GM23338 (cell line): ENCODE measurements at regions not wholly inside any gene's neighbourhood (a gene's known extent, or its start where the extent isn't known, plus 50 kb on each side); places are given as distances from the start of the nearest gene placed in this dataset.

Experiments
- CREB1 ChIP-seq: fragments of 250-450 bp; sonication (Bioruptor Pico); IDR thresholded peaks from 2 replicates; pipeline ENCODE4 v1.5.0; 2020; ENCODE audit warnings: low read depth, mild to moderate bottlenecking, moderate library complexity
- CTCF ChIP-seq, 2 experiments: fragments of 200-600 bp in 1 of 2; sonication (generic) in 1 of 2; conservative IDR thresholded peaks; 2 replicates each; pipeline versions ENCODE4 v1.5.1 to v1.6.1; 2016 to 2017; ENCODE audit warnings: antibody characterized with exemption in 2 of 2, low read depth in 2 of 2, mild to moderate bottlenecking in 2 of 2, moderate library complexity in 1 of 2
- EZH2 ChIP-seq: fragments of 200-600 bp; sonication (generic); IDR thresholded peaks from one replicate; pipeline ENCODE4 v1.8.0; 2017; ENCODE audit warnings: antibody characterized with exemption, mild to moderate bottlenecking, low read depth; ENCODE audit not compliant: unreplicated experiment
- EZH2phosphoT487 ChIP-seq: fragments of 200-600 bp; sonication (generic); IDR thresholded peaks from one replicate; pipeline ENCODE4 v1.8.1; 2018; ENCODE audit warnings: antibody characterized with exemption; ENCODE audit not compliant: unreplicated experiment
- JUNB ChIP-seq: IDR thresholded peaks from one replicate; pipeline ENCODE4 v1.6.1; 2016; ENCODE audit warnings: antibody characterized with exemption; ENCODE audit not compliant: unreplicated experiment
- NANOG ChIP-seq: IDR thresholded peaks from 2 replicates; pipeline ENCODE4 v1.6.1; 2016; ENCODE audit warnings: antibody characterized with exemption, borderline replicate concordance
- POLR2AphosphoS5 ChIP-seq: IDR thresholded peaks from 2 replicates; pipeline ENCODE4 v1.6.1; 2016; ENCODE audit warnings: antibody characterized with exemption, low read depth
- STAT1 ChIP-seq: IDR thresholded peaks from one replicate; pipeline ENCODE4 v1.6.1; 2016; ENCODE audit warnings: antibody characterized with exemption; ENCODE audit not compliant: unreplicated experiment
- ZNF114 ChIP-seq: fragments of 250-450 bp; sonication (Bioruptor Pico); IDR thresholded peaks from 2 replicates; pipeline ENCODE4 v1.5.0; 2020; ENCODE audit warnings: mild to moderate bottlenecking, moderate library complexity
- ZNF331 ChIP-seq: fragments of 250-450 bp; sonication (Bioruptor Pico); IDR thresholded peaks from 2 replicates; pipeline ENCODE4 v1.5.0; 2020; ENCODE audit warnings: low read depth, mild to moderate bottlenecking, moderate library complexity
- TF ChIP-seq, protein P1 (sequence below): IDR thresholded peaks from one replicate; pipeline ENCODE4 v1.6.1; 2018; ENCODE audit warnings: antibody characterized with exemption; ENCODE audit not compliant: unreplicated experiment
- TF ChIP-seq, protein P2 (sequence below): IDR thresholded peaks from 2 replicates; pipeline ENCODE4 v1.6.1; 2016; ENCODE audit warnings: antibody characterized with exemption

DNA sequence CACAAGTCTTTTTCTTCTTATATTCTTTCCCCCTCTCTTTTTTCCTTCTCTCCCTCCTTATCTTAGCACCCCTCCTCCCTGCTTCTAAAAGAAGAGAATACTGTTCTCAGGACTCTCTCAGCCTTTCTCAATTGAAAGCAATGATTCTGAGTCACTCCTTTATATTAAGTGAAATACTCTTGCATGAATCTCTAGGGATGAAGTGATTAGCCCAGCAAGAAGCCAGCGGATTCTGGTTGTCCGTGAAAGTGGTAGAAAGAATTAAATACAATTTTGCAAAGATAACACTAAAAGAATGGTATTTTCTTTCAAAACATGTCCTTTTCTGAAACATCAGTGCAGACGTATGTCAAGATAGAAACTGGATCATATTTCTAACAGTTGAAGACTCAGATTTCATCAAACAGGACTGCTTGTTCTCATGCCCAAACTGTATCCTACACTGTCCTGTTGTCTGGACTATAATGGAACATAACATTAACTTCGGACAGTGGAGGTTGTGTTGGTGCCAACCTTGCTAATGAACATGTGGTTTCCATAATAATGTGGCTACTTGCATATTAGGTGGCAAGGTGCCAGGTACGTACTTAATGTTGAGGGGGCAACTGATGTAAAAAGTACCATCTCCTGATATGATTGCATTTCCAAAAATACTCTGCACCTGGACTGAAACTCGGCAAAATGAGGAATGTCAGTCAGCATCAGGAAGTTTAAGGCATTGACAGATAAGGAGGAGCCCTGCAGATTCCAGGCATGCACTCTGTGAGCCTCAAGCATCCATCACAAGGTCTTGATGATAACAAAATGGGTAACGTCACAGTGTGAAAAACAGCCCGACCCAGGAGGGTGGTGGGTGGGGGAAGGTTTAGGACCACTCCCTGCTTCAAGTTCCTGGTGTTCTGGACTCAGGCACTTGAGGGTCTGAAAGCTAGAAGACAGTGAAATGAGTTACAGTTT, 357.2 kb downstream of the DLEU7 start:
- TF ChIP-seq, protein P1, sequence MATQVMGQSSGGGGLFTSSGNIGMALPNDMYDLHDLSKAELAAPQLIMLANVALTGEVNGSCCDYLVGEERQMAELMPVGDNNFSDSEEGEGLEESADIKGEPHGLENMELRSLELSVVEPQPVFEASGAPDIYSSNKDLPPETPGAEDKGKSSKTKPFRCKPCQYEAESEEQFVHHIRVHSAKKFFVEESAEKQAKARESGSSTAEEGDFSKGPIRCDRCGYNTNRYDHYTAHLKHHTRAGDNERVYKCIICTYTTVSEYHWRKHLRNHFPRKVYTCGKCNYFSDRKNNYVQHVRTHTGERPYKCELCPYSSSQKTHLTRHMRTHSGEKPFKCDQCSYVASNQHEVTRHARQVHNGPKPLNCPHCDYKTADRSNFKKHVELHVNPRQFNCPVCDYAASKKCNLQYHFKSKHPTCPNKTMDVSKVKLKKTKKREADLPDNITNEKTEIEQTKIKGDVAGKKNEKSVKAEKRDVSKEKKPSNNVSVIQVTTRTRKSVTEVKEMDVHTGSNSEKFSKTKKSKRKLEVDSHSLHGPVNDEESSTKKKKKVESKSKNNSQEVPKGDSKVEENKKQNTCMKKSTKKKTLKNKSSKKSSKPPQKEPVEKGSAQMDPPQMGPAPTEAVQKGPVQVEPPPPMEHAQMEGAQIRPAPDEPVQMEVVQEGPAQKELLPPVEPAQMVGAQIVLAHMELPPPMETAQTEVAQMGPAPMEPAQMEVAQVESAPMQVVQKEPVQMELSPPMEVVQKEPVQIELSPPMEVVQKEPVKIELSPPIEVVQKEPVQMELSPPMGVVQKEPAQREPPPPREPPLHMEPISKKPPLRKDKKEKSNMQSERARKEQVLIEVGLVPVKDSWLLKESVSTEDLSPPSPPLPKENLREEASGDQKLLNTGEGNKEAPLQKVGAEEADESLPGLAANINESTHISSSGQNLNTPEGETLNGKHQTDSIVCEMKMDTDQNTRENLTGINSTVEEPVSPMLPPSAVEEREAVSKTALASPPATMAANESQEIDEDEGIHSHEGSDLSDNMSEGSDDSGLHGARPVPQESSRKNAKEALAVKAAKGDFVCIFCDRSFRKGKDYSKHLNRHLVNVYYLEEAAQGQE: no peak
- TF ChIP-seq CTCF (conservative IDR thresholded peaks at IDR 0.05; ENCODE audit: low read depth in 2 of 2) (no peak), POLR2AphosphoS5 (no peak), JUNB (no peak), EZH2 (no peak), EZH2phosphoT487 (no peak), ZNF114 (CRISPR knock-in tag) (no peak), CREB1 (no peak), STAT1 (no peak), ZNF331 (CRISPR knock-in tag) (no peak), NANOG (no peak)
- TF ChIP-seq, protein P2, sequence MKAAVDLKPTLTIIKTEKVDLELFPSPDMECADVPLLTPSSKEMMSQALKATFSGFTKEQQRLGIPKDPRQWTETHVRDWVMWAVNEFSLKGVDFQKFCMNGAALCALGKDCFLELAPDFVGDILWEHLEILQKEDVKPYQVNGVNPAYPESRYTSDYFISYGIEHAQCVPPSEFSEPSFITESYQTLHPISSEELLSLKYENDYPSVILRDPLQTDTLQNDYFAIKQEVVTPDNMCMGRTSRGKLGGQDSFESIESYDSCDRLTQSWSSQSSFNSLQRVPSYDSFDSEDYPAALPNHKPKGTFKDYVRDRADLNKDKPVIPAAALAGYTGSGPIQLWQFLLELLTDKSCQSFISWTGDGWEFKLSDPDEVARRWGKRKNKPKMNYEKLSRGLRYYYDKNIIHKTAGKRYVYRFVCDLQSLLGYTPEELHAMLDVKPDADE: no peak
